H1 (cell line): ENCODE measurements at regions not wholly inside any gene's neighbourhood (a gene's known extent, or its start where the extent isn't known, plus 50 kb on each side); places are given as distances from the start of the nearest gene placed in this dataset.

Experiments used
- BCL11A ChIP-seq, 2 experiments: IDR thresholded peaks; one replicate each; pipeline ENCODE4 v1.6.1; 2011; ENCODE audit warnings: low read depth in 2 of 2, low read length in 2 of 2, mild to moderate bottlenecking in 2 of 2
- CHD1 ChIP-seq: IDR thresholded peaks from 2 replicates; pipeline ENCODE4 v1.6.1; 2012; ENCODE audit warnings: low read depth, low read length, improper control_type of control experiment
- HDAC2 ChIP-seq, 2 experiments: fragments of 300-600 bp in 1 of 2; sonication (generic) in 1 of 2; IDR thresholded peaks; 2 replicates each; pipeline ENCODE4 v1.6.1; 2011 to 2012; ENCODE audit warnings: low read depth in 2 of 2, low read length in 2 of 2, mild to moderate bottlenecking in 2 of 2, moderate library complexity in 2 of 2, borderline replicate concordance in 1 of 2, inconsistent platforms in 1 of 2
- KDM5A ChIP-seq: fragments of 200-600 bp; IDR thresholded peaks from 2 replicates; pipeline ENCODE4 v1.7.1; 2012; ENCODE audit warnings: mild to moderate bottlenecking, low read length, inconsistent platforms, mixed read lengths

- TF ChIP-seq CHD1 (no peak), HDAC2 (IDR thresholded peaks at IDR 0.05; ENCODE audit: borderline replicate concordance in 1 of 2, low read depth in 2 of 2, low read length in 2 of 2) (no peak), BCL11A (IDR thresholded peaks at IDR 0.05; ENCODE audit: low read depth in 2 of 2, low read length in 2 of 2) (no peak), KDM5A (no peak)
Observed at GRCh38 chrX:68992821-68993397, 164.1 kb downstream of the EFNB1 start (continued).
